ENCODE measurements at regions not wholly inside any gene's neighbourhood (a gene's known extent, or its start where the extent isn't known, plus 50 kb on each side); places are given as distances from the start of the nearest gene placed in this dataset.
"Not testable (repeated sequence)": the region's sequence is repeated elsewhere in the genome, so short reads cannot be mapped to it uniquely, and the experiment has no call there.

GRCh38 chr7:25454020-25454419 lies 225.7 kb upstream of the NPVF start:
- no peak for DNase-seq (ENCODE audit: low spot score)

GRCh38 chr7:25454562-25455041 lies 226.3 kb upstream of the NPVF start:
- no peak for DNase-seq (ENCODE audit: low spot score)

- DNase-seq (ENCODE audit: low spot score) = no peak
Measured at GRCh38 chr7:25455683-25456251, 227.5 kb upstream of the NPVF start.

- no peak for DNase-seq (ENCODE audit: low spot score)
Measured at GRCh38 chr7:25456467-25457171, 228.3 kb upstream of the NPVF start.

- no peak for DNase-seq (ENCODE audit: low spot score)
Measured at GRCh38 chr7:25459057-25459456, 230.8 kb upstream of the NPVF start.

GRCh38 chr7:25460433-25460832 lies 232.1 kb upstream of the NPVF start:
- no peak for DNase-seq (ENCODE audit: low spot score)

- no peak for DNase-seq (ENCODE audit: low spot score)
Measured at GRCh38 chr7:25469669-25470068, 241.4 kb upstream of the NPVF start.

- DNase-seq (ENCODE audit: low spot score) = no peak
Measured at GRCh38 chr7:25476863-25477499, 248.7 kb upstream of the NPVF start.

GRCh38 chr7:25478221-25478620 lies 249.9 kb upstream of the NPVF start:
- DNase-seq (ENCODE audit: low spot score) = not testable (repeated sequence)

- no peak for DNase-seq (ENCODE audit: low spot score)
Measured at GRCh38 chr7:25478925-25479324, 250.6 kb upstream of the NPVF start.

- no peak for DNase-seq (ENCODE audit: low spot score)
Measured at GRCh38 chr7:25481891-25482290, 253.6 kb upstream of the NPVF start.

GRCh38 chr7:25482631-25483030 lies 254.3 kb upstream of the NPVF start:
- no peak for DNase-seq (ENCODE audit: low spot score)

GRCh38 chr7:25485026-25485425 lies 256.7 kb upstream of the NPVF start:
- DNase-seq (ENCODE audit: low spot score) = no peak

- no peak for DNase-seq (ENCODE audit: low spot score)
Measured at GRCh38 chr7:25486656-25487055, 258.4 kb upstream of the NPVF start.

- no peak for DNase-seq (ENCODE audit: low spot score)
Measured at GRCh38 chr7:25493805-25494366, 265.6 kb upstream of the NPVF start.

GRCh38 chr7:25494896-25495295 lies 266.6 kb upstream of the NPVF start:
- no peak for DNase-seq (ENCODE audit: low spot score)

GRCh38 chr7:25495342-25496250 lies 267.3 kb upstream of the NPVF start:
- DNase-seq (ENCODE audit: low spot score) = no peak

- no peak for DNase-seq (ENCODE audit: low spot score)
Measured at GRCh38 chr7:25496476-25497368, 268.4 kb upstream of the NPVF start.

- no peak for DNase-seq (ENCODE audit: low spot score)
Measured at GRCh38 chr7:25500393-25500921, 272.2 kb upstream of the NPVF start.

- no peak for DNase-seq (ENCODE audit: low spot score)
Measured at GRCh38 chr7:25503306-25503705, 275.0 kb upstream of the NPVF start.
